GM12873 (cell line): ENCODE measurements at regions not wholly inside any gene's neighbourhood (a gene's known extent, or its start where the extent isn't known, plus 50 kb on each side); places are given as distances from the start of the nearest gene placed in this dataset.

ENCODE experiments used
- CTCF ChIP-seq: IDR thresholded peaks from 2 replicates; pipeline ENCODE4 v1.5.1; 2012; ENCODE audit warnings: low read depth, mild to moderate bottlenecking, moderate library complexity, low read length, control low read depth; ENCODE audit not compliant: insufficient read depth; ENCODE audit errors: missing control alignments

GRCh38 chr11:71336996-71337754 is 84.8 kb upstream of the SHANK2 start:
- TF ChIP-seq CTCF: no peak

GRCh38 chr11:71336176-71336995 is 84.0 kb upstream of the SHANK2 start:
- no peak for TF ChIP-seq CTCF

- TF ChIP-seq CTCF: no peak
These were observed 83.0 kb upstream of the SHANK2 start for GRCh38 chr11:71335371-71335770.

GRCh38 chr11:71334191-71334590 is 81.8 kb upstream of the SHANK2 start:
- TF ChIP-seq CTCF: no peak

- no peak for TF ChIP-seq CTCF
These were observed 81.1 kb upstream of the SHANK2 start for GRCh38 chr11:71333473-71333872.

GRCh38 chr11:71332447-71332846 is 80.1 kb upstream of the SHANK2 start:
- no peak for TF ChIP-seq CTCF

- TF ChIP-seq CTCF: no peak
These were observed 79.7 kb upstream of the SHANK2 start for GRCh38 chr11:71332046-71332445.
